Endothelial cell of umbilical vein (primary cell): ENCODE measurements at regions not wholly inside any gene's neighbourhood (a gene's known extent, or its start where the extent isn't known, plus 50 kb on each side); places are given as distances from the start of the nearest gene placed in this dataset.
"Not testable (repeated sequence)": the region's sequence is repeated elsewhere in the genome, so short reads cannot be mapped to it uniquely, and the experiment has no call there.

Source experiments
- BruUV-seq: library from RNA; stranded (reverse); fragments of 400-500 nt; replicated peaks from 2 replicates; lab custom pipeline; 2021; lab: Mats Ljungman, UMichigan
- CTCF ChIA-PET: fragments of 300-600, 350-600 bp; sonication (Branson Sonifier 250); formaldehyde crosslinking; loops from one replicate; lab custom pipeline; 2021; ENCODE audit warnings: antibody characterized with exemption, inconsistent platforms; lab: Charles Lee
- POLR2A ChIA-PET: fragments of 300-600, 350-600 bp; sonication (Branson Sonifier 250); formaldehyde crosslinking; loops from one replicate; lab custom pipeline; 2021; ENCODE audit warnings: antibody characterized with exemption, inconsistent platforms; lab: Charles Lee
- DNase-seq: peaks from one replicate; pipeline ENCODE4 v3.0.0-alpha.2; 2011; ENCODE audit warnings: low read depth, low spot score
- FAIRE-seq: peaks from 2 replicates; lab custom pipeline; 2011; peaks lifted over from hg19 to GRCh38; lab: Jason Lieb, UNC
- H2AFZ ChIP-seq: 2 replicates; pipeline ENCODE4 v1.6.0; 2012; ENCODE audit warnings: low read depth, low read length, control low read depth, inconsistent platforms
- H3K27ac ChIP-seq: 2 replicates; pipeline ENCODE4 v1.5.1; 2011; ENCODE audit warnings: low read depth, mild to moderate bottlenecking, control low read depth, low read length, moderate library complexity; ENCODE audit not compliant: insufficient read depth
- H3K27me3 ChIP-seq, 2 experiments: 2 replicates each; pipeline versions ENCODE4 v1.6.0 to v1.6.1; 2011; ENCODE audit warnings: low read length in 2 of 2, mixed read lengths in 1 of 2; ENCODE audit not compliant: control insufficient read depth in 2 of 2, insufficient read depth in 2 of 2
- H3K36me3 ChIP-seq, 2 experiments: 2 replicates in 1 of 2; 3 replicates in 1 of 2; pipeline ENCODE4 v1.5.1; 2011; ENCODE audit warnings: low read length in 2 of 2, mild to moderate bottlenecking in 1 of 2, moderate library complexity in 1 of 2; ENCODE audit not compliant: control insufficient read depth in 2 of 2, insufficient read depth in 2 of 2; ENCODE audit errors: extremely low read depth in 1 of 2
- H3K4me1 ChIP-seq: 3 replicates; pipeline ENCODE4 v1.5.1; 2011; ENCODE audit warnings: mild to moderate bottlenecking, low read length; ENCODE audit not compliant: control insufficient read depth, insufficient read depth; ENCODE audit errors: extremely low read depth
- H3K4me2 ChIP-seq: 2 replicates; pipeline ENCODE4 v1.6.1; 2011; ENCODE audit warnings: low read length, control low read depth, mixed read lengths; ENCODE audit not compliant: insufficient read depth
- H3K4me3 ChIP-seq, 3 experiments: fragments of 200-600 bp in 1 of 3; sonication (generic), shearing (Covaris generic) in 1 of 3; replicated peaks in 1 of 3; 2 replicates each; pipeline ENCODE4 v1.5.1; 2011 to 2016; ENCODE audit warnings: control low read depth in 3 of 3, low read length in 3 of 3, mild to moderate bottlenecking in 2 of 3, inconsistent platforms in 1 of 3, low read depth in 1 of 3, moderate library complexity in 1 of 3; ENCODE audit not compliant: insufficient read depth in 1 of 3
- H3K79me2 ChIP-seq: 2 replicates; pipeline ENCODE4 v1.6.0; 2012; ENCODE audit warnings: low read length, inconsistent platforms; ENCODE audit not compliant: control insufficient read depth, insufficient read depth
- H3K9ac ChIP-seq: replicated peaks from 2 replicates; pipeline ENCODE3; 2011; ENCODE audit warnings: low read length, control low read depth; ENCODE audit not compliant: insufficient read depth; ENCODE audit errors: extremely low read depth
- H3K9me1 ChIP-seq: replicated peaks from 3 replicates; pipeline ENCODE4 v1.6.0; 2011; ENCODE audit warnings: mild to moderate bottlenecking, low read length; ENCODE audit not compliant: control insufficient read depth, insufficient read depth; ENCODE audit errors: extremely low read depth
- H3K9me3 ChIP-seq: replicated peaks from 2 replicates; pipeline ENCODE4 v1.5.1; 2012; ENCODE audit warnings: low read length, inconsistent platforms; ENCODE audit not compliant: control insufficient read depth, insufficient read depth
- H4K20me1 ChIP-seq: replicated peaks from 2 replicates; pipeline ENCODE3; 2011; ENCODE audit warnings: mild to moderate bottlenecking, low read length; ENCODE audit not compliant: control insufficient read depth, insufficient read depth; ENCODE audit errors: extremely low read depth
- CTCF ChIP-seq, 2 donors: IDR thresholded peaks; 1 replicate in 1 of 2; 2 replicates in 1 of 2; pipeline ENCODE4 v1.5.1; 2011; ENCODE audit warnings: low read length in 2 of 2, mild to moderate bottlenecking in 2 of 2, moderate library complexity in 2 of 2, control low read depth in 1 of 2, inconsistent platforms in 1 of 2, low read depth in 1 of 2; ENCODE audit not compliant: insufficient read depth in 1 of 2; ENCODE audit errors: extremely low read depth in 1 of 2
- EZH2 ChIP-seq: IDR thresholded peaks from 2 replicates; pipeline ENCODE4 v1.6.1; 2012; ENCODE audit warnings: borderline replicate concordance, low read depth, mild to moderate bottlenecking, moderate library complexity, low read length, inconsistent platforms; ENCODE audit not compliant: severe bottlenecking
- FOS ChIP-seq: IDR thresholded peaks from 2 replicates; pipeline ENCODE4 v1.6.1; 2011; ENCODE audit warnings: mild to moderate bottlenecking, low read length, moderate library complexity, borderline replicate concordance; ENCODE audit not compliant: insufficient read depth
- GATA2 ChIP-seq: IDR thresholded peaks from 2 replicates; pipeline ENCODE4 v1.7.0; 2011; ENCODE audit warnings: low read depth, mild to moderate bottlenecking, moderate library complexity, mixed read lengths, low read length; ENCODE audit not compliant: insufficient read length, insufficient read depth
- JUN ChIP-seq: IDR thresholded peaks from 2 replicates; pipeline ENCODE4 v1.6.1; 2011; ENCODE audit warnings: borderline replicate concordance, low read depth; ENCODE audit not compliant: insufficient read length, insufficient read depth
- MAX ChIP-seq: IDR thresholded peaks from 2 replicates; pipeline ENCODE4 v1.6.1; 2011; ENCODE audit not compliant: insufficient read depth, insufficient read length
- MYC ChIP-seq: IDR thresholded peaks from one replicate; pipeline ENCODE4 v1.6.1; 2011; ENCODE audit warnings: mild to moderate bottlenecking, low read depth, low read length
- POLR2A ChIP-seq: IDR thresholded peaks from 2 replicates; pipeline ENCODE4 v1.6.1; 2012; ENCODE audit warnings: low read depth, mild to moderate bottlenecking, control low read depth, low read length
- POLR2AphosphoS5 ChIP-seq: IDR thresholded peaks from 2 replicates; pipeline ENCODE4 v1.6.1; 2012; ENCODE audit warnings: low read depth, mild to moderate bottlenecking, control low read depth, low read length, moderate library complexity; ENCODE audit not compliant: insufficient read depth
- dilution Hi-C: fragments of 300-500 bp; cut with MboI; formaldehyde crosslinking; loops from one replicate; pipeline ENCODE4 v1.15.0; 2019; ENCODE audit warnings: low sequenced_read_pairs; ENCODE audit not compliant: extremely low pct_ligation_motif_present
- intact Hi-C: fragments of 100-400 bp; cut with micrococcal nuclease; formaldehyde crosslinking; loops from one replicate; pipeline ENCODE4 v1.10.0; 2022

GRCh38 chrX:137143864-137144263, 110.1 kb upstream of the GPR101 start:
- no peaks in the 10 kb centered on the region for H3K9me1 ChIP-seq
- intact Hi-C loops (no loop called here), dilution Hi-C loops (no loop called here)
- no peak overlapping the region for H3K27ac ChIP-seq
- no peak overlapping the region for H3K4me3 ChIP-seq
- ChIA-PET CTCF (no interaction called here), POLR2A (no interaction called here)
- H3K4me2 ChIP-seq, result no peak overlapping the region
- no peaks in the 10 kb centered on the region for H3K79me2 ChIP-seq
- FAIRE-seq (no peak), DNase-seq (no peak)
- H3K36me3 ChIP-seq, result no peaks in the 10 kb centered on the region
- BruUV-seq, result no TSS peak
- TF ChIP-seq EZH2, result no peak
- no peak for TF ChIP-seq POLR2AphosphoS5
- TF ChIP-seq MAX, result no peak
- no peak for TF ChIP-seq FOS
- no peak for TF ChIP-seq CTCF (IDR thresholded peaks at IDR 0.05; ENCODE audit: extremely low read depth in 1 of 2, insufficient read depth in 1 of 2, low read depth in 1 of 2, low read length in 2 of 2)
- TF ChIP-seq MYC, result no peak
- no peak for TF ChIP-seq POLR2A
- no peak for TF ChIP-seq JUN
- no peak for TF ChIP-seq GATA2
- no peaks in the 10 kb centered on the region for H3K9me3 ChIP-seq
- no peaks in the 10 kb centered on the region for H3K4me1 ChIP-seq
- H3K27me3 ChIP-seq, result no peaks in the 10 kb centered on the region
- no peaks in the 10 kb centered on the region for H4K20me1 ChIP-seq
- H3K9ac ChIP-seq, result no peak overlapping the region
- no peak overlapping the region for H2AFZ ChIP-seq

GRCh38 chrX:137122651-137123050, 88.9 kb upstream of the GPR101 start:
- DNase-seq, H3K9me3 ChIP-seq, dilution Hi-C loops, H3K27ac ChIP-seq, H3K4me1 ChIP-seq, H4K20me1 ChIP-seq, BruUV-seq, FAIRE-seq, CTCF ChIA-PET, intact Hi-C loops, H2AFZ ChIP-seq, H3K9ac ChIP-seq, H3K27me3 ChIP-seq, POLR2A ChIA-PET, H3K36me3 ChIP-seq, H3K4me3 ChIP-seq, H3K79me2 ChIP-seq, H3K9me1 ChIP-seq, H3K4me2 ChIP-seq: not testable (repeated sequence)
